IPS-NIHi7 (cell line): ENCODE measurements at regions not wholly inside any gene's neighbourhood (a gene's known extent, or its start where the extent isn't known, plus 50 kb on each side); places are given as distances from the start of the nearest gene placed in this dataset.

ENCODE experiments used
- DNase-seq: peaks from one replicate; pipeline ENCODE4 v3.0.0; 2012; ENCODE audit warnings: mixed read lengths; ENCODE audit errors: extremely low spot score

- no peak for DNase-seq
Observed at GRCh38 chr12:64931321-64931720, 106.9 kb downstream of the TBC1D30 start.

GRCh38 chr12:64931981-64932380 lies 107.5 kb downstream of the TBC1D30 start:
- DNase-seq, result no peak

GRCh38 chr12:64933791-64934190 lies 109.3 kb downstream of the TBC1D30 start:
- DNase-seq, result no peak

- DNase-seq, result no peak
Observed at GRCh38 chr12:64937452-64937851, 113.0 kb downstream of the TBC1D30 start.

- DNase-seq, result no peak
Observed at GRCh38 chr12:64938179-64938578, 113.7 kb downstream of the TBC1D30 start.

GRCh38 chr12:64943686-64944085 lies 119.2 kb downstream of the TBC1D30 start:
- DNase-seq, result no peak

- DNase-seq, result no peak
Observed at GRCh38 chr12:64944966-64945365, 120.5 kb downstream of the TBC1D30 start.

GRCh38 chr12:64946132-64946829 lies 121.8 kb downstream of the TBC1D30 start:
- no peak for DNase-seq

GRCh38 chr12:64950711-64951298 lies 126.4 kb downstream of the TBC1D30 start:
- no peak for DNase-seq

GRCh38 chr12:64951944-64952343 lies 127.5 kb downstream of the TBC1D30 start:
- no peak for DNase-seq

GRCh38 chr12:64955746-64956145 lies 131.3 kb downstream of the TBC1D30 start:
- DNase-seq, result no peak

- DNase-seq, result no peak
Observed at GRCh38 chr12:64965920-64966319, 141.5 kb downstream of the TBC1D30 start.

GRCh38 chr12:64968989-64969819 lies 144.8 kb downstream of the TBC1D30 start:
- no peak for DNase-seq

- DNase-seq, result no peak
Observed at GRCh38 chr12:64976131-64976530, 145.0 kb downstream of the WIF1 start.

GRCh38 chr12:64983771-64984278 lies 137.3 kb downstream of the WIF1 start:
- DNase-seq, result no peak

- DNase-seq, result no peak
Observed at GRCh38 chr12:64991121-64991611, 129.9 kb downstream of the WIF1 start.

GRCh38 chr12:64992116-64992515 lies 129.0 kb downstream of the WIF1 start:
- DNase-seq, result no peak

GRCh38 chr12:64992641-64993040 lies 128.5 kb downstream of the WIF1 start:
- DNase-seq, result peak; percentile 82

GRCh38 chr12:64993461-64993860 lies 127.6 kb downstream of the WIF1 start:
- no peak for DNase-seq

- DNase-seq, result no peak
Observed at GRCh38 chr12:64995816-64996215, 125.3 kb downstream of the WIF1 start.

GRCh38 chr12:64997858-64998257 lies 123.2 kb downstream of the WIF1 start:
- no peak for DNase-seq

- no peak for DNase-seq
Observed at GRCh38 chr12:64998371-64999147, 122.5 kb downstream of the WIF1 start.
